ENCODE measurements at regions not wholly inside any gene's neighbourhood (a gene's known extent, or its start where the extent isn't known, plus 50 kb on each side); places are given as distances from the start of the nearest gene placed in this dataset.
"Not testable (repeated sequence)": the region's sequence is repeated elsewhere in the genome, so short reads cannot be mapped to it uniquely, and the experiment has no call there.

GRCh38 chrX:34463220-34463619 lies 193.9 kb downstream of the TMEM47 start:
- in situ Hi-C loops (cut with HindIII; ENCODE audit: low pct_unique_long_range_greater_than_20kb, low sequenced_read_pairs); DNase-seq (ENCODE audit: low read depth, low spot score): not testable (repeated sequence)

- in situ Hi-C loops (cut with HindIII; ENCODE audit: low pct_unique_long_range_greater_than_20kb, low sequenced_read_pairs); DNase-seq (ENCODE audit: low read depth, low spot score): not testable (repeated sequence)
These were observed 199.2 kb downstream of the TMEM47 start for GRCh38 chrX:34457850-34458249.

DNA sequence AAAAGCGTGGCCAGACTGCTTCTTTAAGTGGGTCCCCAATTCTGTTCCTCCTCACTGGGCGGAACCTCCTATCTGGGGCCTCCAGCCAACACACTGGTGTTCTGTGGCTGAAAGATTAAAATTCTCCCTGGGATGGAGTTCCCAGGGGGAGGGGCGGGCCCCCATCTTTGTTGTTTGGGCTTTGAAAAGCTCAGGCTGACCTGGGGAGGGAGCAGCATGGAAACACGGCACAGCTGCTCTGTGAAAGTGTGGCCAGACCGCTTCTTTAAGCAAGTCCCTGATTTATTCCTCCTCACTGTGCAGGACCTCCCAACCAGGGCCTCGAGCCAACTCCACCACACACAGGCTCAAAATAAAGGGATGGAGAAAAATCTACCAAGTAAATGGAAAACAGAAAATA lies 219.5 kb downstream of the TMEM47 start:
- no peak for DNase-seq (ENCODE audit: low read depth, low spot score)
- in situ Hi-C loops (cut with HindIII; ENCODE audit: low pct_unique_long_range_greater_than_20kb, low sequenced_read_pairs) = no loop called here

DNA sequence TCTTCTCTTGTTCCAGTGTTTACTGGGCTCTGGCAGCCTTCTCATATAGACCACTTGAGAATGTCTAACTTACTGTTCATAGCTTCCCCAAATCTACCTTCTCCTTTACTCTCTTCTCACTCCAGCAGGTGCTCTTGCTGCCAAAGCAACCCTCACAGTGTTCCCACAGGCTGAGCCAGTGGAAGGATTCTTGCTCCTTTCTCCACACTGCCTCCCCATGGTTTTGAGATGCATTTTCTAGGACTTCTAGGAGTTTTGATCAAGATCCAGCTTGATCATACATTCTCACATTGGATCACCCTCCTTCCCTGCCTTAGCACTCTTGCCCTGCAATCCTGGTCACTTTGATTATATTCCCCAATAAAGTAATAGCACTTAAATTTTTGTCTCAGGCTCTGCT lies 230.8 kb downstream of the TMEM47 start:
- peak; percentile 53 for DNase-seq (ENCODE audit: low read depth, low spot score)
- in situ Hi-C loops (cut with HindIII; ENCODE audit: low pct_unique_long_range_greater_than_20kb, low sequenced_read_pairs) = no loop called here

GRCh38 chrX:34406580-34406979 lies 250.5 kb downstream of the TMEM47 start:
- no peak for DNase-seq (ENCODE audit: low read depth, low spot score)
- in situ Hi-C loops (cut with HindIII; ENCODE audit: low pct_unique_long_range_greater_than_20kb, low sequenced_read_pairs) = no loop called here

- no peak for DNase-seq (ENCODE audit: low read depth, low spot score)
- in situ Hi-C loops (cut with HindIII; ENCODE audit: low pct_unique_long_range_greater_than_20kb, low sequenced_read_pairs) = no loop called here
These were observed 252.6 kb downstream of the TMEM47 start for GRCh38 chrX:34404386-34405070.

DNA sequence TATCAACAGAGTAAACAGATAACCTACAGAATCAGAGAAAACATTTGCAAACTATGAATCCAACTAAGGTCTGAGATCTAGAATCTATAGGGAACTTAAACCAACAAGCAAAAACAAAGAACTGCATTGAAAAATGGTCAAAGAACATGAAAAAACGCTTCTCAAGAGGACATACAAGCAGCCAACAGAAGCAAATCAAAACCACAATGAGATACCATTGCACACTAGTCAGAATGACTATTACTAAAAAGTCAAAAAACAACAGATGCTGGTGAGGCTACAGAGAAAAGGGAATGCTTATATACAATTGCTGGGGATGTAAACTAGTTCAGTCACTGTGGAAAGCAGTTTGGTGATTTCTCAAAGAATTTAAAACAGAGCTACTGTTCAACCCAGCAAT lies 255.7 kb downstream of the TMEM47 start:
- in situ Hi-C loops (cut with HindIII; ENCODE audit: low pct_unique_long_range_greater_than_20kb, low sequenced_read_pairs) = no loop called here

DNA sequence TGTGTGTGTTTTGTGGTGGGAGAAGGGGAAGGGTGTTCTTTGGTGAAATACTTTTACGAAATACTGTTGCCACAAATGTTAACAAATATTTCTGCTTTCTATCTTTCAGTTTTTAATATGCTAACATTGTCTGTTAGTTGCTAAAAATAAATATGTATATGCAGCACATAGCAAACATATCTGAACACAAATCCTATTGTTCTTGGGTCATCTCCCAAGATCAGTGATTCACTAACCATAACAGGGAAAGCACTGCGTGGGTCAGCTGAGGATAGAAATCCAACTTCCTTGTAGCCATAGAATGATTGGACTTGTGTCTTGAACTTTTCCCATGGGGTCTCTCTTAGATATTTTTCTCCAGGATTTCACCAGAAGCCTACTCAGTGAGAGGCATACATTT lies 250.3 kb upstream of the FAM47A start:
- peak; percentile 77 for DNase-seq (ENCODE audit: low read depth, low spot score)
- in situ Hi-C loops (cut with HindIII; ENCODE audit: low pct_unique_long_range_greater_than_20kb, low sequenced_read_pairs) = no loop called here

More for the DNA sequence above, 255.7 kb downstream of the TMEM47 start:
- peak; percentile 44 for DNase-seq (ENCODE audit: low read depth, low spot score)

GRCh38 chrX:34381241-34381640 lies 249.1 kb upstream of the FAM47A start:
- in situ Hi-C loops (cut with HindIII; ENCODE audit: low pct_unique_long_range_greater_than_20kb, low sequenced_read_pairs) = no loop called here
- DNase-seq (ENCODE audit: low read depth, low spot score) = no peak

GRCh38 chrX:34379891-34380290 lies 247.8 kb upstream of the FAM47A start:
- in situ Hi-C loops (cut with HindIII; ENCODE audit: low pct_unique_long_range_greater_than_20kb, low sequenced_read_pairs) = no loop called here
- DNase-seq (ENCODE audit: low read depth, low spot score) = peak; percentile 54

DNA sequence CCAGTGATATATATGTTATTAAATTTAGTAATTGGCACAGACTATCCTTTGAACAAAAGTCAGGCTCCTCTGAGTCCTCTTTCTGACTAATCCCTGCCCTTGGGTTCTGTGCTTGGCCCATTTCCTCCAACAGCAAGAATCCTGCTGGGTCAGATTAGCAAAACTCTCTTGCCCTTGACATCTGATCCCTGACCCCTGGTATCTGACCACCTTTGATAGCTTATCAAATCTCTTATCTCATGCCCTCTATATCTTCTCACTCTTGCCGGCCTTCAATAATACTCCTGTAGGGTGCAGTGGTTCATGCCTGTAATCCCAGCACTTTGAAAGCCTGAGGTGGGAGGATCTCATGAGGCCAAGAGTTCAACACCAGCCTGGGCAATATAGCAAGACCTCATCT lies 245.5 kb upstream of the FAM47A start:
- DNase-seq (ENCODE audit: low read depth, low spot score) = no peak
- in situ Hi-C loops (cut with HindIII; ENCODE audit: low pct_unique_long_range_greater_than_20kb, low sequenced_read_pairs) = no loop called here

DNA sequence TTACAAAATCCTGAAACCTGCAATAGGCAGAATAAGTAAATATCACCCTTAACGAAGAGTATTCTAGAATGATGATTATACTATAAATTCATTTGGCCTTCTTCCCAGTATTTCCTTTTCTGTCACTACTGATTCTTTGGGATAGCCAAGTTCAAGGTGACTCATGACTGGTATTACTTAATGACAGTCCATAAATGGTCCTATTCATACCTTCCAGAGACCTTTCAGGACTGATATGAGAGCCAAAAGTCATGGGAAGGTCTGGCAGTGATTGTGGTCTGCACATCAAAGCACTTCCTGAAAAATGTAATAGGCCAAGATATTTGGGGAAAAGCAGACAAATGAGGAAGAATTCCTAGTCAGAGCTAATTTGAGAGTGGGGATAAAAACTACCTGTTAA lies 239.6 kb upstream of the FAM47A start:
- DNase-seq (ENCODE audit: low read depth, low spot score) = peak; percentile 53
- in situ Hi-C loops (cut with HindIII; ENCODE audit: low pct_unique_long_range_greater_than_20kb, low sequenced_read_pairs) = no loop called here

GRCh38 chrX:34365471-34365870 lies 233.4 kb upstream of the FAM47A start:
- in situ Hi-C loops (cut with HindIII; ENCODE audit: low pct_unique_long_range_greater_than_20kb, low sequenced_read_pairs) = no loop called here
- DNase-seq (ENCODE audit: low read depth, low spot score) = peak; percentile 61

- no peak for DNase-seq (ENCODE audit: low read depth, low spot score)
These were observed 218.6 kb upstream of the FAM47A start for GRCh38 chrX:34350561-34351335.

DNA sequence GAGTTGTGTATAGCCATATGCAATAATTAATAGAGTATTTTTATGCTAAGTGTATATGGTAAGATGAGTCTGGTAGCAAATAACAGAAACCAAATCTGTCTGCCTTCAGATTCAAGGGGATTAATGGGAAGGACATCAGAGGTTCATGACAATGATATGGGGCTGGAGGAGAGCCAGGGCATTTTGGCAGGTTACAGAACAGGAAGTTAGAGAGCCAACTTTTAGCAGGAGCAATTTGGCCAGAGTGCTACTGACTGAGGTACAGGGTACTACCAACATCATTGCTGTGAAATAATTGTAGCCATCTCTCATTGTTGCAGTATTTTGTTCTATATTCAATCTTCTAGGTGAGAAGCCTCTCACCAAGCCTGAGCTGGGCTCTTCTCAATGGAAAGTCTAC lies 210.9 kb upstream of the FAM47A start:
- in situ Hi-C loops (cut with HindIII; ENCODE audit: low pct_unique_long_range_greater_than_20kb, low sequenced_read_pairs) = no loop called here

More at GRCh38 chrX:34350561-34351335, 218.6 kb upstream of the FAM47A start:
- in situ Hi-C loops (cut with HindIII; ENCODE audit: low pct_unique_long_range_greater_than_20kb, low sequenced_read_pairs) = no loop called here

DNA sequence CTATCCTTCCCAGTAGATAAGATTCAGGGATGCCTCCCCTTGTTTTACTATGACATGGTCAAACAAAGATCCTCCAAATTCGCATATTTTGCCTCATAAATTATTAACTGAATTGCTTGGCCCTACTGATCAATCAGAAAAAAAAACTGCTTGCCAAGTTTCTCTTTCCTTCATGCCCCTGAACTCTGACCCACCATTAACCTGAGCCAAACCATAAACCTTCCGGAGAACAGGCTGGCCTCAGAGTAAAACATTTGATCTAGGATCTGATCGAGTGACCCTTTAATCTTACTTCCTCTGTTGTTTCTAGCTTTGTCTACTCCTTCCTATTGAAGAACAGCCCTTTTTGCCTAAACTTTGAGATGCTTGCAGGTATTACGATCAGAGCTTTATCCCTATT lies 209.7 kb upstream of the FAM47A start:
- DNase-seq (ENCODE audit: low read depth, low spot score) = no peak
- in situ Hi-C loops (cut with HindIII; ENCODE audit: low pct_unique_long_range_greater_than_20kb, low sequenced_read_pairs) = no loop called here

More for the DNA sequence above, 210.9 kb upstream of the FAM47A start:
- DNase-seq (ENCODE audit: low read depth, low spot score) = no peak

- DNase-seq (ENCODE audit: low read depth, low spot score) = peak; percentile 22
- in situ Hi-C loops (cut with HindIII; ENCODE audit: low pct_unique_long_range_greater_than_20kb, low sequenced_read_pairs) = no loop called here
These were observed 209.1 kb upstream of the FAM47A start for GRCh38 chrX:34341258-34341657.

GRCh38 chrX:34338046-34338445 lies 205.9 kb upstream of the FAM47A start:
- in situ Hi-C loops (cut with HindIII; ENCODE audit: low pct_unique_long_range_greater_than_20kb, low sequenced_read_pairs) = no loop called here
- DNase-seq (ENCODE audit: low read depth, low spot score) = no peak

DNA sequence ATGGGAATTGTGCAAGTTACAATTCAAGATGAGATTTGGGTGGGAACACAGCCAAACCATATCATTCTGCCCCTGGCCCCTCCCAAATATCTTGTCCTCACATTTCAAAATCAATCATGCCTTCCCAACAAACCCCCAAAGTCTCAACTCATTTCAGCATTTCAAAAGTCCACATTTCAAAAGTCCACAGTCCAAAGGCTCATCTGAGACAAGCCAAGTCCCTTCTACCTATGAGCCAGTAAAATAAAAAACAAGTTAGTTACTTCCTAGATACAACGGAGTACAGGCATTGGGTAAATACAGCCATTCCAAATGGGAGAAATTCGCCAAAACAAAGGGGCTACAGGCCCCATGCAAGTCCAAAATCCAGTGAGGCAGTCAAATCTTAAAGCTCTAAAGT lies 203.3 kb upstream of the FAM47A start:
- DNase-seq (ENCODE audit: low read depth, low spot score); in situ Hi-C loops (cut with HindIII; ENCODE audit: low pct_unique_long_range_greater_than_20kb, low sequenced_read_pairs): not testable (repeated sequence)

All from SK-MEL-5 (cell line).